GM12892 (cell line): ENCODE measurements at regions not wholly inside any gene's neighbourhood (a gene's known extent, or its start where the extent isn't known, plus 50 kb on each side); places are given as distances from the start of the nearest gene placed in this dataset.

Source experiments
- POLR2A ChIP-seq: IDR thresholded peaks from 2 replicates; pipeline ENCODE4 v1.6.1; 2011; ENCODE audit warnings: low read depth, low read length, control low read depth
- POLR2AphosphoS5 ChIP-seq: IDR thresholded peaks from 2 replicates; pipeline ENCODE4 v1.6.1; 2011; ENCODE audit warnings: low read depth, low read length, control low read depth

- no peak for TF ChIP-seq POLR2AphosphoS5
- no peak for TF ChIP-seq POLR2A
Observed at GRCh38 chr6:23510778-23511510, 615.1 kb upstream of the NRSN1 start.
